ENCODE measurements at regions not wholly inside any gene's neighbourhood (a gene's known extent, or its start where the extent isn't known, plus 50 kb on each side); places are given as distances from the start of the nearest gene placed in this dataset.

- TF ChIP-seq CTCF (IDR thresholded peaks at IDR 0.05; ENCODE audit: low read depth, low read length) (no peak), EZH2phosphoT487 (IDR thresholded peaks at IDR 0.05; ENCODE audit: low read depth) (no peak)
These were observed 154.6 kb upstream of the CIBAR2 start for GRCh38 chr16:85266857-85267256.
